Amniotic stem cell (primary cell): ENCODE measurements at regions not wholly inside any gene's neighbourhood (a gene's known extent, or its start where the extent isn't known, plus 50 kb on each side); places are given as distances from the start of the nearest gene placed in this dataset.
A peak's percentile ranks its signal among the peaks of the same experiment; 100 is the strongest.

Experiments used
- DNase-seq: peaks from one replicate; lab custom pipeline; 2025; lab: John Stamatoyannopoulos, UW

DNA sequence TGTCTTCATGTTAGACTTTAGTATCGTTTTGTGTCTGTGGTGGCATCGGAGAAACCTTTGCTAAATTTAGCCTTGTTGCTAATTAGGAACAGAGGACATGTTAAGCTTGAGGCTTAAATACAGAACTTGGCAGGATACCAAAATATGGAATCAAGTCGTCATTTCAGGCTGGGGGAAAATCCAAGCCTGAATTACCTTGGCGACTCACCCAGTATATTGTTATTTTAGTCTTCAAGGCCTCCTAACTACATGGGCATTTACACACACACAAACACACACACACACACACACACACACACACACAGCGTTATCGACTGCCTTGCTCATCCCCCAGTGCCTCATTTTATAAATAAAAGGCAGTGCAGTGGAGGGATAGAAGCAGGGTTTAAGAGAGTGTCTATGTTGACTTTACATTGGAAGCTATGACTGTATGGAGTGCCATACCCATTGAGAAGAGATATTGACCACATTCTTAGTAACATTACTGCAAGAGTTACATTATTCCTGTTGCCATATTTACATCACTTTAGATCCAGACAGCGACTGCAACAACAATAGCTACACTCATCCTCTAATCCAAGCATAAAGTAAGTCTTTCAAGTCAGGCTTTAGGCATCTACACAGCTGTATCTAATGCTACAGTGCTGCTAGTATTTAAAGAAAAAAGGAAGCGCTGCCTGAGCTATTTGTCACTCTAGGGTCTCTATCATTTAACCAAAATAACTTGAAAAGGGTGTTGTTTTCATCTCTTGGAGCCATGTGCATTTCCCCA is 210.8 kb upstream of the SEMA6D start:
- no peak for DNase-seq

DNA sequence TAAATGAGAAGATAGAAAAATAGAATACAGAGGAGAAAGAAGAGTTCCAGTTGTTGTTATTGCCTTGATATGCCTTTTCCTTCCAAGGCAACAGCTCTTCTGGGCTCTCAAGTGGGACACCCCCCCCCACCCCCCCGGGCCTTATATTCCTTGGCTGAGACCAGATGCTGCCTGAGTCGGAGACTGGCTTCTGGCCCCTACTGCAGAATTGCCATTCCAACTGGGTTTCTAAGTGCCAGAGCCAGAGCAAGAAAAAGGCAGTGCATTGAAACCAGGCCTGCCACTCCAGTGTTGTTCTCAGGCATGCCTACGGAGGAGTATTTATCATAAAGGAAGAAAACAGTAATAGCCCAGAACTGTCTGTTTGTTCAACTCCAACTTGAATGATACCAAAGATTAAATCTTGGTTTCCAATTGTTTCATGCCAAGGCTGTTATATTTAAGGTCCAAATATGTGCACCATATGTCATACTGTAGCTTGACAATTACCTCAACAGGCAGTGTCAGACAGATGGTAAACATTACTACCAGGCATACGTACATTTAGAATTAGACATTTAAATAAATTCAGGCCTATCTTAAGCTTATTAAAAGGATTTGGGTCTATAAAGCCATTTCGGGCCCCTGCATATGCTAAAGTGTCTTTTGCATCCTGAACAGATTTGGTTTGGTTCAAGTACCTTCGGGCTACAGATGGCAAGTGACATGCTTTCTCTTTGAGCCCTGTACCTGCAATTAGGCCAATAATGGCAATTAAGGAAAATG is 209.9 kb upstream of the SEMA6D start:
- no peak for DNase-seq

DNA sequence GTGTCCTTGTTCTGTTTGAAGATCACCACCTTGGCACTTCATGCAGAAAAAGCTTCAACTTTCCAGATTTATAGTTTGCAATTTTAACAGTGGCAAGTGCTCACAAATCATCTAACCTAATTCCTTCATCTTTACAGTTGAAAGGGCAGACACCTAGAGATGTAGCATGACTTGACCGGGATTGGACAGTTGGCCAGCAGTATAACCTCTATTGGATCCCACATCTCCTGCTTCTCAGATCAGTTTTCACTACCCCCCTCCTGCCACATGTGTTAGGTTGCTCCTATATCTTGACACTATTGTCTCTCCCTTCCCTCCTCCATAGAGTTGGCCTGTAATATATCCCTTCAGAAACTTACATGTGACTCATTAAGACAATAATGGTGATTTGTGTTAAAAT is 206.0 kb upstream of the SEMA6D start:
- no peak for DNase-seq

DNA sequence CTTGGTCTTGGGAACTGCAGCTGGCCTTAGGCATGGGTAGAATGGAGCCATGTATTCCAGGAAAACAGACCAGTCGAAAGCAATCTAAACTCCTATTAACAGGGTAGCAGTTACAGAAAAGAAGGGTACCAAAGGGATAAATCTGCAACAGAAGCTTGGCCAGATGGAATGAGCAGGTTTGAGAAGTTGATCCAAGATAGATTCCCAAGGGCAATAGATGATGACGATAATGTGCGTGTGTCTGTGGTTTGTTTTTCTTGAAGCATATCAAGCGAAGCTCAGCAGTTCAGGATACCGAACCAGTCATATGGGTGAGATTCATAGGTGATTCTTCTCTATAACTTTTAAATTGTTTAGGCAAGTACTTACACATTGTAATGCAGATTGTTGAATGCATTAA is 203.8 kb upstream of the SEMA6D start:
- no peak for DNase-seq

DNA sequence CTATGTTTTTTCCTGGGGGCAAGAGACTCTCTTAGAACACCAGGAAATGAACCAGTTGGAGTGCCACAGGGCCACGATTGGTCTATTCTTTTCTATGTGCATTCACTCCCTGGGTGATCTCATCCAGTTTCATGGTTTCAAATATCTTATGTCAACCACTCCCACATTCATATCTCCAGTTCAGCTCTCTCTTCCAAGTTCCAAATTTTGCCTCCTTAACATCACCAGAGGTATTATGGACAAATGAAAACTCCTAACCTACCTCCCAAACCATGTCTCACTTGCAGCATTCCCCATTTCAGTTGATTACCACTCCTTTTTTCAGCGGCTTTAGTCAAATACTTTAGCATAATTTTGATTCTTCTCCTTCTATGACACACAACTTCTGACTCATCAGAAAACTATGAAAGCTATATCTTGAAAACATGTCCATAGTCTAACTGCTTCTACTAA is 203.1 kb upstream of the SEMA6D start:
- peak; percentile 20 for DNase-seq

DNA sequence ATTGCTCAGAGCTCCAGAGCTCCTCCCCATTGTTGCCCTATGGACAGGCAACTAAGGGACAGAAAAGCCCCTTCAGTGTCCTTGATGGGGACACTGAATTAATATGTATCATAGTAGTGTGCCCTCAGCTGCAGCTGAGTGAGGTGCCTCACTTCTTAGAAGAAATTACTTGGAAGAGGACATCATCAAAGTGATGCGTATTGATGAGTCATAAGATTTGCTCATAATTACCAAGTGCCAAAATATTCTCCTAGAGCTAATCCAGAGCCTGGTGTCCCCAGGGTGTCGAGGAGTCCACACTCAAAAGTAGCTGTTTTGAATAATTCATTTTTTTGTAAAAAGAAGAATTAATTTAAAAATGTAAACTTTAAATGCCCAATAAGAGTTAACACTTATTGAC is 200.7 kb upstream of the SEMA6D start:
- DNase-seq = no peak

DNA sequence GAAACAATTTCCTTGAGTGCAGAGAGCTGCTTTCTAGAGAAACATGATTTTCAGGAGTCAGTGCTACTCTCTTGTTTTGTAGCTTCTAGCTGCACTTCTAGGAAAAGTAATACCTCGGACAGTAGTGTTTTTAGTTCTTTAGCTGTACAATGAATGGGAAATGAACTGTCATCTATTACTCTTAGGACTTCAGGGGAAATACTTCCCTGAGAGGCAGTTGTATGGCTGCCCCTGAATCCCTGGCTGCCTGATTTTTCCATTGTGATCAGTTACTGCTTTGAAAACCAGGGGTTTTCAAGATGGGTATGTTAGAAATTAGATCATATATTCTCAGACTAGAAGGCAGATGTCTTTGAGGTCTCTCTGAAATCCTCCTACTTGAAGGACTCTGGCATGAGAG is 200.3 kb upstream of the SEMA6D start:
- DNase-seq = no peak

DNA sequence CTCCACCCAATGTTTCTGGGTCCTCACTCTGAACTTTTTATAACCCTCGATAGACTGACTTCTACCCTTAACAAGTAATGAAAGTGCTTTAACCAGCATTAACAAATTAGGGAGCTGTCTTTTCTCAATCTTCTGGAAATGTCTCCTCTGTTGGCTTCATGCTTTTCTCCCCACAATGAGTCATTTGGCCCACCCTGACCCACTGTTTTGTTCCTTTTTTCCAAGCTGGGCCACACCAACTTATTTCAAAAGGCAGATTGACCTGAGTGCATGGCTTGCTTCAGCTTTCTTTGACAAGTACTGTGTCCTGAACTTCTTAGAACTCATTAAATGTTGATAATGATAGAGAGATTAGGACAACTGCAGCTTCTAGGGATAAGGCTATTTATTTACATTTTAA is 199.6 kb upstream of the SEMA6D start:
- DNase-seq = no peak

DNA sequence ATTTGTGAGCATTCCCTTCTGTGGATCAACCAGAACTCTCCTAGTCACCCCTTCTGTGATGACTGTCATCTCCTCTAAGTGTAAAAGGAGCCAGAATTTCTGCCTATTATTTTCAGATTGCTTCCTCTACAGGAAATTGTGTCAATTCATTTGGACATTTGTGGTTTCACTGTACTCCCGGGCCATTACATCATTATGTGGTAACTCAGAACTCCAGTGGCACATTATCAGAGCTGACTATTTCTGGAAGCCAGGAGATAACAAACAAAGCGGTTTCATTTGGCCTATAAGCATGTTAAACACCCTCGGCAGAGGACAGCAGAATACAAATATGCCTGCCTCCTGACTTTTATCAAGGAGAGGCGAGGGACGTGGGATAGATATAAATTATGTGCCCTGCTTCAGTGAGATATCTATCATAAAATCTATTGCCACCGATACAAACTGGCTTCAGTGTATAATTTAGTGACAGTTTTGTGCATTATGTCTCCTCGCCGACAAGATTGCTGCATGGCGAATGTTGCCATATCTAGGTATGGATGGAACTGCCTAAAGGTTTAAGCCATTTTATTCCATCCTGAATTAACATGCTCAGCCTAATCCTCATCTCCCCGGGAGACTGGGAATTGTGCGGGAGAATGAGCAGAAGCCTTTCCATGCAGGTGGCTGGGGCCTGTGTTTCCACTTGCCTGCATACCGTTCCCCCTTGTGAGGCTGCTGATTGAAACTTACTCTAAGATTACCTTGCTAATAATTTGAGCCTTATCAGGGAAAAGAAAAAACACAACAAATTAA is 193.4 kb upstream of the SEMA6D start:
- DNase-seq = no peak

DNA sequence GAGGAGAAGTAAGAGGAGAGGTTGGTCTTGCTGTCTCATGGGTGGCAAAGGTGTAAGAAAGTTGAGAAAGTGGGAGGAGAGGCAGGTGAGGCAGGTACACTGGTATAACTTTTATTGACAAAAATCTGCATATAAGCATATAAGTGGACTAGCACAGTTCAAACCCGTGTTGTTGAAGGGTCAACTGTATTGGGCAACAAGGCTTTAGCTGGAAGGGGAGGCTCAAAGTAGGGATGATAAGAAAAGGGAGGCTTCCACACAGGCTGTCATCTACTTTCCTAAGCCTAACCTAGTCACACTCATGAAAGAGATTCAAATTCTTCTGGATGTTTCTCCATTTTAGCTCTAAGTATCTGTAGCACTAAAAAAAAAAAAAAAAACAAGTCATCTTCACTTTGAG is 188.1 kb upstream of the SEMA6D start:
- no peak for DNase-seq

DNA sequence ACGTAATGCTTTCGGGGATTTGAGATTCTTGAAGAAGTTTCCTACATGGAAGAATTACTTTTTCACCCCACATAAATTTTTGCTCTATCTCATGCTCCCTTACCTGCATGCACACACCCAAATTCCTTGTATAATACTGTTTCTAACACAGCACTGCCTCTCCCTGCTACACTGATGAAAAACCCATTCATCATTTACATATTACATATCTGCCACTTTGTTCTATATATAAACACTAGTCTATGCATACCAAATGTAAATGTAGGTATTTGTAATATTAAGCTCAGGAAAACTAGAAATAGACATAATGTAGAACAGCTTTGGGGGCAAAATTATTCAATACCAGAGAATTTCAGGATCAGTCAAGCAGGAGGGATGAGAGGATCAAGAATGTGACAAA is 182.6 kb upstream of the SEMA6D start:
- DNase-seq = no peak

DNA sequence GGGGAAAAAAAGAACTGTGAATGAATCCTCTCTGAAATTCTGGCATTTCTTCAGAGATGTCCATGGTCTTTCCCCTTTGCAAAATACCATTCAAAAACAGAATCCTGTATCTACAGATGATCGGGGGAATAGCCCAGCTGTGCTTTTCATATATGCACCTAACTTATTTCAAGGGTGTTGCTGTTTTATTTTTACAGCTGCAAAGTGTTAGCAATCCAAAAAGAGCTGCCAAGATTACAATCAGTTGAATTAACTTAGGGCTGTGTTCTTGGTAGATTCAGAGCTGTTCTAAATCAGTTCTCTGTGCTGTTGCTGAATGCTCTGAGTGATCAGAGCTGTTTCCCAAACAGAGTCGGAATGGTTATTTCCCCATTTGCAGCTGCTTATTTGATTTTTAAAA is 175.7 kb upstream of the SEMA6D start:
- no peak for DNase-seq

DNA sequence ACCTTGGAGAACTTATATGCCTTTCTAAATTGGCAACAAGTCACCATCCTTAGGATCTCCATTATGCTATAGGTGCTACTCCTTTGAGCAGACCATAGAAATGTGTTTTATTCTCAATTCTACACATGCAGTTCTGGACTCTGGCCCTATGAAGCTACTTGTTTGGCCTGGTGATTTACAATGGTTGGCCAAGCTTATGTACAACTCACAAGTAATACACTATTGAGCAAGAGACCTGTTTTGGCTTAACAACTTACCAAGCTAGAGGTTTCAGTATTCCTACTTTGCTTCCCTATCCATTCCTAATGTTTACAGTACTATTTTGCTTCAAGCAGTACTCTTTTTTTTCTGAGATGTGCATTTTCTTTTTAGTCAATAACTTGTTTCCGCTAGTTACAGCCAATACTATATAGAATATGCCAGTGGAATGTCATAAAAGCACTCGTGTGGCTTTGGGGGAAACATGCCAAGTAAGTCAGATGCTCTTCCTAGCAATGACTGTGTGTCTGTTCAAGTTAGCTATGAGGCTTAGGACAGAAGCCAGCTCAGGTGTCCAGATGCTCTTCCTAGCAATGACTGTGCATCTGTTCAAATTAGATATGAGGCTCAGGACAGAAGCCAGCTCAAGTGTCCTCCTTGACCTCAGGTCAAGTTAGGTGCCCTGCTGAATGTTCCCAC is 174.9 kb upstream of the SEMA6D start:
- no peak for DNase-seq

DNA sequence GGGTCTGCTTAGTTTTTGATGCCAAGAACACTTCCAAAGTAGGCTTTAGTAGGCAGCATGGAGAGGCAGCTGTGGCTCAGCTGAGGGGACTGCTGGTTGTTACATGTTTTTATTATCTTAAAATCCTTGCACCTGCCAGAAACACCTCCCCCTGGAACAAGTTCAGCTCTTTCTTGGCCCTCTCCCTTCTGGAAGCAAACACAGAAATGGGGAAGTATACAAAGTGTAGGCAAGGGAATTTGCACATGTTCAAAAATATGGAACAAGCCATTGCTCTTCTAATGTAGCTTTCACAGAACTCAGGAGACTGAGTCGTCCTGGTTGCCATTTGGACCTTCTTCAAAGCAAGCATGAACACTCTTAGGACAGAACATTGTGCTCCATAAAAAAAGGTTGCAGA is 169.1 kb upstream of the SEMA6D start:
- no peak for DNase-seq

DNA sequence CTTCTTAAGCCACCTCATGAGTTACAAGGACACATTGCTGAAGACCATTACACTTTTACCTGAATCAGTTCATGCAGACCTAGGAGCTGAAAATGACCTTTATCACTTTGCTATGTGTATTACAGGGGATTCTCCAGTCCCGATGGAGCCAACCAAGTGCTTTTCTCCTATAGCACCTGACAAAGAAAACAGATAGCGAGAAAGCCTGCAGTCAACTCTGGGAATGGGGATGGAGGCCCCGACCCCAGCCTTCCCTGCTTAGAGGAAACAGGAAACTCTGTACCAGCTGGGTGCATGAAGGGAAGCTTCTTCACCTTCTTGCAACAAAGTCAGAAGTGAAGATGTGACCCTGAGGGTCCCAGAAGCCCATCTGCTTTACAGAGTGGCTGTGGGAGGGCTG is 168.3 kb upstream of the SEMA6D start:
- no peak for DNase-seq

DNA sequence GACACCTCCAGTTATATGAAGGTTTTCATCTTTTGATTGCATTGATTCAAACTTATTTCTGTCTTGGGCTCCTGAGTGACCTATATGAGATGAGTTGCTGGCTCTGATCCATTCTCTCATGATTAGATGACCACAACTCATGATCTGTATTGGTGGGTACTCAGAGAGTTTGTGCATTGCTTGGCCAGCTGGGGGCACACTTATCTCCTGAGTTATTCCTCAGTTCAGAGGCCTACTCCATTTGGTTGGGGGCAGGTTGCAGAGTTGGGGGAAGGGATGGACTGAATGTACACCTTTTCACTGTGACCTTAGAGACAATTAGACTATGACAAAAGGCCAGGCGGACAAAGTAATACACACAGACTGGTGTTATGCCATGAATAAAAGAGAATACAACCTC is 166.2 kb upstream of the SEMA6D start:
- DNase-seq = no peak

DNA sequence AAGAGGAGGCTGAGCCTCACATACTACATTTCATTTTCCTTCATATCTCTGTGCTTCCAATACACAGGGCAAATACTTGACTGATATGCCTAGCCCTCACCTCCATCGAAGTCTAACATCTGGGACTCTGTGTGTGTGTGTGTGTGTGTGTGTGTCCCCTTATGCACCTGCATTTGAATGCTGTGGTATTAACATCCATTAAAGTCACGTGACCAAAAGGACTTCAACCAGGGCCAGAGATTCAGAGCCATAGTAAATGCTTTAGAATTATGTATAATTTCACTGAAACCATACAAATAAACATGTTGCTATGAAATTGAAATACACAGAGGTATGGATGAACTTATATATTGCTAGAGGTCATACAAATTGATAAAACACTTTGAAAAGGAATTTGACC is 165.8 kb upstream of the SEMA6D start:
- DNase-seq = no peak

DNA sequence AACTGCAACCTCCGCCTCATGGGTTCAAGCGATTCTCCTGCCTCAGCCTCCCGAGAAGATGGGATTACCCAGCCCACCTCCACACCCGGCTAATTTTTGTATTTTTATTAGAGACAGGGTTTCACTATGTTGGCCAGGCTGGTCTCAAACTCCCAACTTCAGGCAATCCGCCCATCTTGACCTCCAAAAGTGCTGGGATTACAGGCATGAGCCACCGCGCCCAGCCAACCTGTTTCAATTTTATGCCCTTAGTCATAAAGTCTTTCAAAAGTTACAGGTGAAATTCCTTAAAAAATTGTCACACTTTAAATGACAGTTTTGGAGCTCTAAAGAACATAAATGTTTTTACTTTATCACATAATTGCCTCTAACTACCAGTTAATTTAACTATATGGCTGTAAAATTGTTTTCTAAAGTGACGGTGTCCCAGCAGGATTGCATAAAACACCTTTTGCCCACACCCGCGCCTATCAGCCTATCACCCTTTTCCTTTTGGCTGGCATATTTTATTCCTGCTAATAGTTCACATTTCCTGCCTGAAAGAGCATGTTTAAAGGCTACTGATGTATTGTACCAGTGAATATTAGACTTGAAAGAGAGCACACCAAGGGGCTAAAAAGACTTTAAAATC is 164.2 kb upstream of the SEMA6D start:
- DNase-seq = no peak

DNA sequence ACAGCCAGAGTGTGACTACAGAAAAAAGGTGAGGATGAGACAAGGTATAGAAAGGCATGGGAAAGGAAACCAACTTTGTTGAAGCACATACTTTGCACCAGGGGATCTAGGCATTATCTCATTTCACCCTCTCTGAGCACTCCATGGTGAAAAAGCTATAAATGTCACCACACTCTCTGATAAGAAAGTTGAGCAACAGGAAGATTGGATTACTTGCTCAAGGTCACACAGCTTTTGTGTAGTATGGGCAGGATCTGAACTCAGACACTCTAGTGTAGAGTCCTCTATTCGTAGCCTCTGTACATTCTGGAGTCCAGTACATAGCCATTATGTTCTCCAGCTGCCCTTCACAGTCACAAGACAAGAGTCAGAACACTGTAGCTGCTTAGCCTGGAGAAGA is 163.4 kb upstream of the SEMA6D start:
- DNase-seq = no peak

DNA sequence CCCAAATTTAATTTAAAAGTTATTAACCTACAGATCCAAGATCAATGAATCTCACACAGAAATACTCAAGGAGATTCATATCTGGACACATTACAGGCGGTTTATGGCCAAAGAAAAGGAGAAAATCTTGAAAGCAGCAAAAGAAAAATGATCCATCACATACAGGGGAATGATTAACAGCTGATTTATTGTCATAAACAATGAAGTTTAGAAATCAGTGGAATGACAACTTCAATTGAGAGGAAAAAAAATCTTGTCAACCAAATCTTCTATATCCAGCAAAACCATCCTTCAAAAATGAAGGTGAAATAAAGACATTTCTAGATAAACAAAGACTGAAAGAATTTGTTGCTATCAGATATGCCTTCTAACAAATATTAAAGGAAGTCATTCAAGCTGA is 156.2 kb upstream of the SEMA6D start:
- DNase-seq = no peak

DNA sequence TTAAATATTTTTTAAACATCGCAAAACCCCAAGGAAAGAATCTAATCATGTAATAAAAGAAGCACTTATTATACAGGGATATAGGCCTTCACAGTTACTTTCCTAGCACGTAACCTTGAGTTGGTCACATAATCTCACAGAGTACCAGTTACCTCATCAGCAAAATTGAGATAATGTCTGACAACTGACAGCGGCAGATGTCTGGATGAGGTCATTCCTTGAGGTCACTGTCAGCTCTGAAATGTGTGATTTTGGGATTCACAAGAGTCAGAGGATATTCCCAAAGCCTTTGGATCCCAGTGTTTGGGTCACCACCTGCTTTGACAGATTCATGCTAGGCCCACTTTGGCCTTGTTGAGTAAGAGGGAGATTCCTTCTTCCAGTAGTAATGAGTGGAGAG is 151.4 kb upstream of the SEMA6D start:
- DNase-seq = no peak

DNA sequence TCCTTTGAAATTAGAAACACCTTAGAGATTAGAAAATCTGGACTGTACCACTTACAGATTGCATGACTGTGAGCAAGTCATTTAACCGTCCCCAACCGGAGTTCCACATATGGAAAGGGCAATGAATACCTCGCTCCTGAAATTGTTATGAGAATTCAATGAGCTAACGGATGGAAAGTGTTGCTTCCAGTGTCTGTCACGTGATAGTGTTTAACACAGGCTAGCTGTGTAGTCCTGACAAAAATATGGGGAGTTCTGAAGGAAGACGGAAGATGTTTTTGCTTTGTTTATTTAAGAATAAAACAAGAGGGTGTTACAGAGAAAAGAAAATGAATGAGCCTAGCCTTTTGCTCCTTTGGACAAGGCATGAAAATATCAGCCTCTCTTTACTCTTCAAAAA is 150.7 kb upstream of the SEMA6D start:
- DNase-seq = no peak
